Limb (tissue), 2 donors: ENCODE measurements at regions not wholly inside any gene's neighbourhood (a gene's known extent, or its start where the extent isn't known, plus 50 kb on each side); places are given as distances from the start of the nearest gene placed in this dataset.
"Not testable (repeated sequence)": the region's sequence is repeated elsewhere in the genome, so short reads cannot be mapped to it uniquely, and the experiment has no call there.

ENCODE experiments used
- DNase-seq, 2 donors: peaks; one replicate each; pipeline ENCODE4 v3.0.0-alpha.2; 2016; ENCODE audit errors: extremely low spot score in 2 of 2

GRCh38 chr6:97450087-97450486 lies 167.1 kb upstream of the MMS22L start:
- no peak for DNase-seq

GRCh38 chr6:97456070-97456469 lies 173.1 kb upstream of the MMS22L start:
- DNase-seq, result no peak

GRCh38 chr6:97459535-97459934 lies 176.5 kb upstream of the MMS22L start:
- DNase-seq, result no peak

- no peak for DNase-seq
These were observed 177.0 kb upstream of the MMS22L start for GRCh38 chr6:97459986-97460385.

GRCh38 chr6:97460394-97461080 lies 177.5 kb upstream of the MMS22L start:
- DNase-seq, result no peak

GRCh38 chr6:97461218-97461617 lies 178.2 kb upstream of the MMS22L start:
- no peak for DNase-seq

GRCh38 chr6:97462031-97462430 lies 179.0 kb upstream of the MMS22L start:
- no peak for DNase-seq

GRCh38 chr6:97462938-97463598 lies 180.1 kb upstream of the MMS22L start:
- DNase-seq, result no peak

GRCh38 chr6:97465877-97466561 lies 183.0 kb upstream of the MMS22L start:
- no peak for DNase-seq

GRCh38 chr6:97468981-97469380 lies 186.0 kb upstream of the MMS22L start:
- DNase-seq, result no peak

- no peak for DNase-seq
These were observed 186.4 kb upstream of the MMS22L start for GRCh38 chr6:97469451-97469850.

- no peak for DNase-seq
These were observed 187.3 kb upstream of the MMS22L start for GRCh38 chr6:97470322-97470721.

GRCh38 chr6:97473979-97474378 lies 191.0 kb upstream of the MMS22L start:
- DNase-seq, result no peak

- DNase-seq, result peak; percentile 56 to 60
These were observed 214.8 kb upstream of the MMS22L start for GRCh38 chr6:97497713-97498331.

GRCh38 chr6:97501853-97502252 lies 218.8 kb upstream of the MMS22L start:
- no peak for DNase-seq

GRCh38 chr6:97508646-97509045 lies 225.6 kb upstream of the MMS22L start:
- no peak for DNase-seq

GRCh38 chr6:97513260-97513659 lies 230.2 kb upstream of the MMS22L start:
- DNase-seq, result not testable (repeated sequence)

- DNase-seq, result no peak
These were observed 241.8 kb upstream of the MMS22L start for GRCh38 chr6:97524811-97525210.

- DNase-seq, result no peak
These were observed 252.8 kb upstream of the MMS22L start for GRCh38 chr6:97535800-97536199.

GRCh38 chr6:97548354-97548753 lies 265.3 kb upstream of the MMS22L start:
- DNase-seq, result no peak

- DNase-seq, result no peak
These were observed 274.3 kb upstream of the MMS22L start for GRCh38 chr6:97557355-97557754.

GRCh38 chr6:97563529-97563928 lies 280.5 kb upstream of the MMS22L start:
- no peak for DNase-seq
